ENCODE measurements at regions not wholly inside any gene's neighbourhood (a gene's known extent, or its start where the extent isn't known, plus 50 kb on each side); places are given as distances from the start of the nearest gene placed in this dataset.

DNA sequence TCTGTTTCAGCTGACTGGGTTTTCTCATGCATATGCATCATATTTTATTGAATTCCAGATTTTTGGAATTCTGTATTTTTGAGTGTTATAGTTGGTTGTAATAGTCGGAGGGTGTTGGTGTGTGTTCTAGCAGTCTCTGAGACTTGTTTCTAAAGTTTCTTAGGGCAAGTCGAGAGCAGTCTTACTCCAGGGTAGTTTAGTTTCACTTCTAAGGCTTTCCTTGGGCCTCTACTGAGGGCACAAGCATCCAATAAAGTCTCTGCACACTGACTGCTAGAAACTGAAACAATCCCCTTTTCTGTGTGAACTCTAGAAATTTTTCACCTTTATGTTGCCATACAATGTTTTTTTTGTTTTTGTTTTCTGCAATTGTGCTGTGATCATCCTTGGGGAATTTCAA, 663.7 kb upstream of the LRATD1 start:
- TF ChIP-seq, protein P1, sequence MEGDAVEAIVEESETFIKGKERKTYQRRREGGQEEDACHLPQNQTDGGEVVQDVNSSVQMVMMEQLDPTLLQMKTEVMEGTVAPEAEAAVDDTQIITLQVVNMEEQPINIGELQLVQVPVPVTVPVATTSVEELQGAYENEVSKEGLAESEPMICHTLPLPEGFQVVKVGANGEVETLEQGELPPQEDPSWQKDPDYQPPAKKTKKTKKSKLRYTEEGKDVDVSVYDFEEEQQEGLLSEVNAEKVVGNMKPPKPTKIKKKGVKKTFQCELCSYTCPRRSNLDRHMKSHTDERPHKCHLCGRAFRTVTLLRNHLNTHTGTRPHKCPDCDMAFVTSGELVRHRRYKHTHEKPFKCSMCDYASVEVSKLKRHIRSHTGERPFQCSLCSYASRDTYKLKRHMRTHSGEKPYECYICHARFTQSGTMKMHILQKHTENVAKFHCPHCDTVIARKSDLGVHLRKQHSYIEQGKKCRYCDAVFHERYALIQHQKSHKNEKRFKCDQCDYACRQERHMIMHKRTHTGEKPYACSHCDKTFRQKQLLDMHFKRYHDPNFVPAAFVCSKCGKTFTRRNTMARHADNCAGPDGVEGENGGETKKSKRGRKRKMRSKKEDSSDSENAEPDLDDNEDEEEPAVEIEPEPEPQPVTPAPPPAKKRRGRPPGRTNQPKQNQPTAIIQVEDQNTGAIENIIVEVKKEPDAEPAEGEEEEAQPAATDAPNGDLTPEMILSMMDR (IDR thresholded peaks at IDR 0.05) = no peak
- no peak for TF ChIP-seq POLR2A (IDR thresholded peaks at IDR 0.05)
